Neutrophil (primary cell): ENCODE measurements at regions not wholly inside any gene's neighbourhood (a gene's known extent, or its start where the extent isn't known, plus 50 kb on each side); places are given as distances from the start of the nearest gene placed in this dataset.

Experiments
- H3K27ac ChIP-seq: fragments of 200-600 bp; sonication (generic); 2 replicates; pipeline ENCODE4 v1.5.1; 2016; ENCODE audit warnings: mild to moderate bottlenecking, moderate library complexity
- H3K27me3 ChIP-seq: fragments of 200-600 bp; sonication (generic); 2 replicates; pipeline ENCODE4 v1.6.0; 2016; ENCODE audit warnings: mild to moderate bottlenecking
- H3K36me3 ChIP-seq: fragments of 200-600 bp; sonication (generic); 2 replicates; pipeline ENCODE4 v1.5.1; 2017
- H3K4me1 ChIP-seq, 2 experiments: fragments of 200-600 bp in 1 of 2; sonication (generic) in 1 of 2; 1 replicate in 1 of 2; 2 replicates in 1 of 2; pipeline versions ENCODE4 v1.5.1 to v1.6.1; 2013 to 2016; ENCODE audit warnings: low read depth in 1 of 2, low read length in 1 of 2, mild to moderate bottlenecking in 1 of 2, moderate library complexity in 1 of 2; ENCODE audit not compliant: control insufficient read depth in 1 of 2, insufficient read depth in 1 of 2
- H3K4me3 ChIP-seq, 2 experiments: fragments of 200-600 bp in 1 of 2; sonication (generic) in 1 of 2; 1 replicate in 1 of 2; 2 replicates in 1 of 2; pipeline ENCODE4 v1.5.1; 2013 to 2016; ENCODE audit warnings: low read depth in 1 of 2, low read length in 1 of 2, mild to moderate bottlenecking in 1 of 2, moderate library complexity in 1 of 2
- H3K9me3 ChIP-seq: fragments of 200-600 bp; sonication (generic); 2 replicates; pipeline ENCODE4 v1.5.1; 2016
- TF ChIP-seq, protein P1 (sequence below): fragments of 200-600 bp; sonication (generic); IDR thresholded peaks from 2 replicates; pipeline ENCODE4 v1.5.1; 2016; ENCODE audit warnings: antibody characterized with exemption

- H3K4me3 ChIP-seq = no peak overlapping the region
- no peaks in the 10 kb centered on the region for H3K36me3 ChIP-seq
- TF ChIP-seq, protein P1, sequence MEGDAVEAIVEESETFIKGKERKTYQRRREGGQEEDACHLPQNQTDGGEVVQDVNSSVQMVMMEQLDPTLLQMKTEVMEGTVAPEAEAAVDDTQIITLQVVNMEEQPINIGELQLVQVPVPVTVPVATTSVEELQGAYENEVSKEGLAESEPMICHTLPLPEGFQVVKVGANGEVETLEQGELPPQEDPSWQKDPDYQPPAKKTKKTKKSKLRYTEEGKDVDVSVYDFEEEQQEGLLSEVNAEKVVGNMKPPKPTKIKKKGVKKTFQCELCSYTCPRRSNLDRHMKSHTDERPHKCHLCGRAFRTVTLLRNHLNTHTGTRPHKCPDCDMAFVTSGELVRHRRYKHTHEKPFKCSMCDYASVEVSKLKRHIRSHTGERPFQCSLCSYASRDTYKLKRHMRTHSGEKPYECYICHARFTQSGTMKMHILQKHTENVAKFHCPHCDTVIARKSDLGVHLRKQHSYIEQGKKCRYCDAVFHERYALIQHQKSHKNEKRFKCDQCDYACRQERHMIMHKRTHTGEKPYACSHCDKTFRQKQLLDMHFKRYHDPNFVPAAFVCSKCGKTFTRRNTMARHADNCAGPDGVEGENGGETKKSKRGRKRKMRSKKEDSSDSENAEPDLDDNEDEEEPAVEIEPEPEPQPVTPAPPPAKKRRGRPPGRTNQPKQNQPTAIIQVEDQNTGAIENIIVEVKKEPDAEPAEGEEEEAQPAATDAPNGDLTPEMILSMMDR = no peak
These were observed 178.2 kb downstream of the FOXD2 start for GRCh38 chr1:47616036-47616435.

GRCh38 chr1:47616906-47617305 lies 179.1 kb downstream of the FOXD2 start:
- no peak overlapping the region for H3K27ac ChIP-seq
- peaks cover 7% of the 10 kb centered on the region for H3K27me3 ChIP-seq
- TF ChIP-seq, protein P1 = no peak
- no peaks in the 10 kb centered on the region for H3K9me3 ChIP-seq
- H3K4me1 ChIP-seq = no peaks in the 10 kb centered on the region
- no peak overlapping the region for H3K4me3 ChIP-seq
- no peaks in the 10 kb centered on the region for H3K36me3 ChIP-seq

More at GRCh38 chr1:47616036-47616435, 178.2 kb downstream of the FOXD2 start:
- Histone ChIP-seq H3K4me1 (no peaks in the 10 kb centered on the region), H3K27me3 (peaks cover 15% of the 10 kb centered on the region), H3K9me3 (no peaks in the 10 kb centered on the region), H3K27ac (no peak overlapping the region)

DNA sequence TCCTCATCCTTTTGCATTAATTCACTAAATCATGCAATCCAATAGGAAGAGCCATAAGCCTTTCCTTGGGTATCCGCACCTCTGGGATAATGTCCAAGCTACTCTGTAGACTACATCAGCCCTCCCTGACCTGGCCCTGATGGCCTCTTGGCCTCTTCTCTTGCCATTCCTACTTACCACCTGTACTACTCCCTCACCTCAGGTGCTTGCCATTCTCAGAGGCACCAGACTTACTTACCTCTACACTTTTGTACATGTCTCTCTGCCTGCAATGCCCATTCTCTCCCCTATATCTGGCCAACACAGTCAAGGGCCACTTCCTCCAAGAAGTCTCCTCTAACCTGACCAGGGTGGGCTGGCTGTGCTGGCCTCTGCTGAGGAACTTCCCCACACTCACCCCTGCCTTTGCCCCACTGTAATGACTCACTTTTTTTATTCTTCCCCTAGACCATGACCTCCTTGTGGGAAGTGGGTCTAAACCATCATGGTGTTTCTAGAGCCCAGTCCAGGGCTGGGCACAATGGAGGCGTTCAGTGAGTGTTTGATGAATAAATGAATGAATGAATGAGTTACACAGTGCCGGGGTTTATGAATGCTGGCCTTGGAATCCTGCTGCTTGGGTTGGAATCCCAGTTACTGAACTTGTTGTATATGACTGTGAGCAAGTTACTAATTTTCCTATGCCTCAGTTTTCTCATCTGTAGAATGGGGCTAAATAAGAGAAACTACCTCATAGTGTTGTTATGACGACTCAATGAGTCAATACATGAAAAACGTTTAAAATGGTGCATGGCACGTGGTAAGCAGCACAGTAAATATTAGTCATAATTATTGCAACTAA lies 179.8 kb downstream of the FOXD2 start:
- Histone ChIP-seq H3K4me1 (no peaks in the 10 kb centered on the region), H3K36me3 (no peaks in the 10 kb centered on the region), H3K27me3 (peaks cover 4% of the 10 kb centered on the region), H3K4me3 (no peak overlapping the region), H3K27ac (no peak overlapping the region), H3K9me3 (no peaks in the 10 kb centered on the region)
- TF ChIP-seq, protein P1 = no peak

DNA sequence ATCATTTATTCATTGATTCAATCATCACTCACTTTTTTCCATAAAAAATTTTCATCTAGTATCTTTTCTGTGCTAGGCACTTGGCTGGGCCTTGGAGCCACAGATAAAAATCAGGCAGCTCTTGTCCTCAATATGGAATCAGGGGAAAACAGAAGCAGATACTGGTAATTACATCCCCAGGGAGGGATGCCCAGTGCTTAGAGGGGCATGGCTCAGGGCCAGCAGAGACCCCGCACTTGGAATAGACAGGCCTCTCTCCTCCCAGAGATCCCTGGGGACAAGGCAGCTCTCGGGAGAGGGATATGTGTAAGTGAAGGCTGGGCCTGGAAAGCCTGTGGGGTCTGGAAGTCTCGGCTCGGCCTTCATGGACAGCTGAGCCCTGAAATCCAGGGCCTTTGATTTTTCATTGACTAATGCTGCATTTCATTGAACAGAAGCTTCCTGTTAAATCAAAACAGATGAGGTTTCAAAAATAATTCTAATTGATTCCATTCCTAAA lies 180.4 kb downstream of the FOXD2 start:
- Histone ChIP-seq H3K27ac (no peak overlapping the region), H3K9me3 (no peaks in the 10 kb centered on the region)
- TF ChIP-seq, protein P1 = no peak

GRCh38 chr1:47618830-47619229 lies 181.0 kb downstream of the FOXD2 start:
- no peaks in the 10 kb centered on the region for H3K4me1 ChIP-seq
- TF ChIP-seq, protein P1 = no peak
- H3K9me3 ChIP-seq = no peaks in the 10 kb centered on the region
- H3K27me3 ChIP-seq = peaks cover 4% of the 10 kb centered on the region
- H3K27ac ChIP-seq = no peak overlapping the region
- no peaks in the 10 kb centered on the region for H3K36me3 ChIP-seq
- H3K4me3 ChIP-seq = no peak overlapping the region

More for the DNA sequence above, 180.4 kb downstream of the FOXD2 start:
- Histone ChIP-seq H3K4me1 (no peaks in the 10 kb centered on the region), H3K36me3 (no peaks in the 10 kb centered on the region), H3K4me3 (no peak overlapping the region), H3K27me3 (peaks cover 4% of the 10 kb centered on the region)
